PFSK-1 (cell line): ENCODE measurements at regions not wholly inside any gene's neighbourhood (a gene's known extent, or its start where the extent isn't known, plus 50 kb on each side); places are given as distances from the start of the nearest gene placed in this dataset.

Source experiments
- FOXP2 ChIP-seq: optimal IDR thresholded peaks from 2 replicates; pipeline ENCODE3; 2011; ENCODE audit warnings: borderline replicate concordance, control low read depth, inconsistent platforms; ENCODE audit not compliant: insufficient read depth; ENCODE audit errors: extremely low read length, extremely low read depth
- POLR2AphosphoS5 ChIP-seq: IDR thresholded peaks from 2 replicates; pipeline ENCODE4 v1.6.1; 2012; ENCODE audit warnings: low read depth, mild to moderate bottlenecking, control low read depth, low read length, moderate library complexity
- SIN3A ChIP-seq: IDR thresholded peaks from 2 replicates; pipeline ENCODE4 v1.6.1; 2012; ENCODE audit warnings: mild to moderate bottlenecking, low read length, moderate library complexity, borderline replicate concordance; ENCODE audit not compliant: insufficient read depth
- TAF1 ChIP-seq: IDR thresholded peaks from 2 replicates; pipeline ENCODE4 v1.6.1; 2012; ENCODE audit warnings: low read length, control low read depth, borderline replicate concordance; ENCODE audit not compliant: insufficient read depth
- TF ChIP-seq, protein P1 (sequence below), 2 experiments: IDR thresholded peaks; 2 replicates each; pipeline versions ENCODE4 v1.6.1 to v1.8.0; 2011 to 2012; ENCODE audit warnings: low read depth in 2 of 2, low read length in 2 of 2, control low read depth in 1 of 2, inconsistent platforms in 1 of 2, mild to moderate bottlenecking in 1 of 2, moderate library complexity in 1 of 2; ENCODE audit not compliant: insufficient read depth in 1 of 2

DNA sequence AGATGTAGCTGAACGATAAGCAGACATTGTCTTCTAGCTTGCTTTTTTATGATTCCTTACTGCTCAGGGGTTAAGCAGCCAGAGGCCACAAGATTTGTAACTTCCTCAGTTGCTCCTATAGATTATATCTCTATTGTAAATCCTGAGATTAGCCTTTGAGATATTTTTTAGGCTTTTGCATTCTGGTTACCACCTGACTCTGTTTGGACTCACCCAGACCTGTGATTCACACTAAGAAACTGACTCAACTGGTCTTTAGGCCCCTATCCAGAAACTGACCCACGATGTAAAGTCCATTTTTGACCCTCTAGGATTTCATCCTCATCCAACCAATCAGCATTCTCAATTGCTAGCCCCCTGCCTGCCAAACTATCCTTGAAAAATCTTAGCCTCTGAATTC, 194.4 kb downstream of the RASSF9 start:
- no peak for TF ChIP-seq TAF1
- TF ChIP-seq POLR2AphosphoS5: no peak
- TF ChIP-seq, protein P1, sequence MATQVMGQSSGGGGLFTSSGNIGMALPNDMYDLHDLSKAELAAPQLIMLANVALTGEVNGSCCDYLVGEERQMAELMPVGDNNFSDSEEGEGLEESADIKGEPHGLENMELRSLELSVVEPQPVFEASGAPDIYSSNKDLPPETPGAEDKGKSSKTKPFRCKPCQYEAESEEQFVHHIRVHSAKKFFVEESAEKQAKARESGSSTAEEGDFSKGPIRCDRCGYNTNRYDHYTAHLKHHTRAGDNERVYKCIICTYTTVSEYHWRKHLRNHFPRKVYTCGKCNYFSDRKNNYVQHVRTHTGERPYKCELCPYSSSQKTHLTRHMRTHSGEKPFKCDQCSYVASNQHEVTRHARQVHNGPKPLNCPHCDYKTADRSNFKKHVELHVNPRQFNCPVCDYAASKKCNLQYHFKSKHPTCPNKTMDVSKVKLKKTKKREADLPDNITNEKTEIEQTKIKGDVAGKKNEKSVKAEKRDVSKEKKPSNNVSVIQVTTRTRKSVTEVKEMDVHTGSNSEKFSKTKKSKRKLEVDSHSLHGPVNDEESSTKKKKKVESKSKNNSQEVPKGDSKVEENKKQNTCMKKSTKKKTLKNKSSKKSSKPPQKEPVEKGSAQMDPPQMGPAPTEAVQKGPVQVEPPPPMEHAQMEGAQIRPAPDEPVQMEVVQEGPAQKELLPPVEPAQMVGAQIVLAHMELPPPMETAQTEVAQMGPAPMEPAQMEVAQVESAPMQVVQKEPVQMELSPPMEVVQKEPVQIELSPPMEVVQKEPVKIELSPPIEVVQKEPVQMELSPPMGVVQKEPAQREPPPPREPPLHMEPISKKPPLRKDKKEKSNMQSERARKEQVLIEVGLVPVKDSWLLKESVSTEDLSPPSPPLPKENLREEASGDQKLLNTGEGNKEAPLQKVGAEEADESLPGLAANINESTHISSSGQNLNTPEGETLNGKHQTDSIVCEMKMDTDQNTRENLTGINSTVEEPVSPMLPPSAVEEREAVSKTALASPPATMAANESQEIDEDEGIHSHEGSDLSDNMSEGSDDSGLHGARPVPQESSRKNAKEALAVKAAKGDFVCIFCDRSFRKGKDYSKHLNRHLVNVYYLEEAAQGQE (IDR thresholded peaks at IDR 0.05; ENCODE audit: insufficient read depth in 1 of 2, low read depth in 2 of 2, low read length in 2 of 2): no peak
- TF ChIP-seq SIN3A: no peak
- no peak for TF ChIP-seq FOXP2

DNA sequence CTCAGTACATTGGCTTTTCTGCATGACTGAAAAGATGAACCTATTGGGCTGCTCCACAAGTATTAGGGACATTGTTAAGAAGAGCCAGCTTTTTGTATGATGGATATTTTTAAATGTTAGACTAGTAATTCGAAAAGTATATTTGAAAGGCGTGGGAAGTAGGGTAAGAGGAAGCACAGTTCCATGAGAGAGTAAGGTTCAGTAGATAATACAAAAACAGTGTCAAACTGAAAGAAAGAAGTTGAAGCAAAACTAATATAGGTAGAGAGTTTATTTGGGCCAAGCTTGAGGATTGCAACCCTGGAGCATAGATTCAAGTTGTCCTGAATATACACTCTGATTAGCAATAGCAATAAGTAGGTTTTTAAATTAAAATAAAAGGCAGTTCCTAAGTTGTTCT, 193.9 kb downstream of the RASSF9 start:
- TF ChIP-seq, protein P1 (IDR thresholded peaks at IDR 0.05; ENCODE audit: insufficient read depth in 1 of 2, low read depth in 2 of 2, low read length in 2 of 2): no peak
- TF ChIP-seq SIN3A (no peak), TAF1 (no peak), FOXP2 (no peak), POLR2AphosphoS5 (no peak)

DNA sequence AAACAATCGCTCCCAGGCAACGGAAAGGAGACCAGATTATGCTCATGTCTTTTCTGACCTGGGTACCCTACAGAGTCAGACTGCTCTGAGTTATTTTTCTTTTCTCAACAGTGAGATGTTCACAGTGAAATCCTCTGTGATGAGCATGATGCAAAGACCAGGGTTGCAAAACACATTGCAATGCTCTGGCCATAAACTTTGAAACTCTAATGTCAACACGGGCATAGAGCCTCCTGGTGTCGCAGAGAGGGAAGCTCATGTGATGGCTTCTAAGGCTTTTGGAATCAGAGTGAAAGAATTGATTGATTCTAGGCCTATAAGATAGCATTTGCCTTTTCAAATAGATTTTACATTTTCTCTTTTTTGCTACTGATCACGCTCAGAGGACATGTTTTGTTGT, 193.4 kb downstream of the RASSF9 start:
- TF ChIP-seq SIN3A (no peak), POLR2AphosphoS5 (no peak), FOXP2 (no peak), TAF1 (no peak)
- TF ChIP-seq, protein P1 (IDR thresholded peaks at IDR 0.05; ENCODE audit: insufficient read depth in 1 of 2, low read depth in 2 of 2, low read length in 2 of 2): no peak

DNA sequence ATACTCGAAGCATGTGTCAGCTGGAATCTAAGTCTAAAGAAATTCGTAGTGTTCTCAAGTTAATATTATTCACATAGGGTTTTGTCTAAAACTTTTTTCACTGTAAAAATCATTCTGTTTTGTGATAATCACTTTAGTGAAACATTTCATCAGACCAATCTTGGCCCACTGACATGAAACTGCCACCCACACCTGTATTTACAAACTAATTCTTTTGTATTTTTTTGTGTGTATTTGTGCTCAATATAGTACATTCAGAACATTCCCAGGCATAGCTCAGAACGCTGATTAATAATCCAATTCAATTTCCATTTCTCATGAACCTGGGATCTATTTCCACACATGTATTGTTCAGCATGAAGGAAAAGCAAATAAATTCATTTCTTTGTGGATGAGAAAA, 191.7 kb downstream of the RASSF9 start:
- TF ChIP-seq, protein P1 (IDR thresholded peaks at IDR 0.05; ENCODE audit: insufficient read depth in 1 of 2, low read depth in 2 of 2, low read length in 2 of 2): no peak
- TF ChIP-seq FOXP2: no peak
- TF ChIP-seq SIN3A: no peak
- no peak for TF ChIP-seq POLR2AphosphoS5
